Loucy (cell line): ENCODE measurements at regions not wholly inside any gene's neighbourhood (a gene's known extent, or its start where the extent isn't known, plus 50 kb on each side); places are given as distances from the start of the nearest gene placed in this dataset.

Experiments used
- H2AFZ ChIP-seq: fragments of 200-600 bp; sonication (generic); 2 replicates; pipeline ENCODE4 v1.6.0; 2016; ENCODE audit warnings: antibody characterized with exemption, mild to moderate bottlenecking, low read length, moderate library complexity
- H3F3A ChIP-seq: fragments of 200-600 bp; 2 replicates; pipeline ENCODE4 v1.6.0; 2016; ENCODE audit warnings: antibody characterized with exemption, low read depth, mild to moderate bottlenecking
- H3K27me3 ChIP-seq: fragments of 200-600 bp; sonication (generic); 2 replicates; pipeline ENCODE4 v1.6.1; 2014; ENCODE audit warnings: low read length, mild to moderate bottlenecking; ENCODE audit not compliant: insufficient read depth, poor library complexity, severe bottlenecking
- H3K36me3 ChIP-seq: fragments of 200-600 bp; sonication (generic); 2 replicates; pipeline ENCODE4 v1.6.1; 2016; ENCODE audit warnings: low read length; ENCODE audit not compliant: insufficient read depth
- H3K4me1 ChIP-seq: fragments of 200-600 bp; sonication (generic); 2 replicates; pipeline ENCODE4 v1.5.1; 2014; ENCODE audit warnings: low read length, mild to moderate bottlenecking; ENCODE audit not compliant: insufficient read depth, poor library complexity, severe bottlenecking
- H3K4me2 ChIP-seq: fragments of 200-600 bp; sonication (generic); 2 replicates; pipeline ENCODE4 v1.6.0; 2014; ENCODE audit warnings: antibody characterized with exemption, low read length, low read depth, mild to moderate bottlenecking; ENCODE audit not compliant: poor library complexity, severe bottlenecking
- H3K4me3 ChIP-seq: fragments of 200-600 bp; sonication (generic); 2 replicates; pipeline ENCODE4 v1.5.1; 2014; ENCODE audit warnings: low read length, mild to moderate bottlenecking, mixed read lengths; ENCODE audit not compliant: poor library complexity, severe bottlenecking
- H3K79me2 ChIP-seq: fragments of 200-600 bp; sonication (generic); 2 replicates; pipeline ENCODE4 v1.6.1; 2014; ENCODE audit warnings: low read length; ENCODE audit not compliant: insufficient read depth
- H3K9ac ChIP-seq: fragments of 200-600 bp; sonication (generic); 2 replicates; pipeline ENCODE4 v1.6.0; 2014; ENCODE audit warnings: mild to moderate bottlenecking, low read depth, low read length, moderate library complexity; ENCODE audit not compliant: poor library complexity, severe bottlenecking
- H3K9me2 ChIP-seq: fragments of 200-600 bp; sonication (generic); replicated peaks from 2 replicates; pipeline ENCODE4 v1.6.1; 2016; ENCODE audit warnings: low read depth, low read length, mixed read lengths
- H3K9me3 ChIP-seq: fragments of 200-600 bp; sonication (generic); 2 replicates; pipeline ENCODE4 v1.6.1; 2014; ENCODE audit warnings: mild to moderate bottlenecking, antibody characterized with exemption, low read length, low read depth; ENCODE audit not compliant: insufficient read depth
- H4K20me1 ChIP-seq: fragments of 200-600 bp; sonication (generic); 2 replicates; pipeline ENCODE4 v1.6.0; 2014; ENCODE audit warnings: antibody characterized with exemption, low read length, mild to moderate bottlenecking; ENCODE audit not compliant: insufficient read depth, poor library complexity, severe bottlenecking
- EZH2phosphoT487 ChIP-seq: fragments of 200-600 bp; IDR thresholded peaks from 2 replicates; pipeline ENCODE4 v1.6.1; 2018; ENCODE audit warnings: antibody characterized with exemption, mild to moderate bottlenecking, moderate library complexity, borderline replicate concordance
- TF ChIP-seq, protein P1 (sequence below): fragments of 200-600 bp; sonication (generic); conservative IDR thresholded peaks from 2 replicates; pipeline ENCODE4 v1.5.1; 2014; ENCODE audit warnings: mild to moderate bottlenecking, antibody characterized with exemption, low read length

DNA sequence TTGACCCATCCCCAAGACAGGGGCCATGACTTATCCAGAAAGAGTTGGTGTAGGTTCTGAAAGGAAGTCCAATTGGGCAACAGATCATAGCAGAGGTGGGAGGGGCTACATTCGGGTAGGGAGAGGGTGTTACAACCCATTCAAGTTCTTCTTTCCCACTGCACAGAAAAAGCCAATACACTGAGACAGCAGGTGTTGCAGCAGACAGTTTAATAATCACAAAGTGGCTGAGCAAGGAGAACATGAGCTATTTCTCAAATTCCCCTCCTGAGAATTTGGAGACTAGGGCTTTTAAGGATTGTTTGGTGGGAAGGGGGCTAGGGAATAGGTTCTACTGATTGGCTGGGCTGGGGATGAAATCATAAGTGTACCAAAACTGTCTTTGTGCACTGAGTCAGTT is 328.4 kb upstream of the POU3F1 start:
- Histone ChIP-seq H3F3A (no peaks in the 10 kb centered on the region), H3K9me3 (peaks cover 5% of the 10 kb centered on the region; the same call in 1 of the 2 replicates), H3K9me2 (no peaks in the 10 kb centered on the region), H3K4me2 (no peak overlapping the region), H3K79me2 (no peaks in the 10 kb centered on the region), H3K4me3 (no peak overlapping the region), H3K4me1 (no peaks in the 10 kb centered on the region), H3K9ac (no peak overlapping the region), H3K36me3 (no peaks in the 10 kb centered on the region), H2AFZ (no peak overlapping the region), H3K27me3 (no peaks in the 10 kb centered on the region), H4K20me1 (no peaks in the 10 kb centered on the region)
- TF ChIP-seq EZH2phosphoT487: no peak
- TF ChIP-seq, protein P1, sequence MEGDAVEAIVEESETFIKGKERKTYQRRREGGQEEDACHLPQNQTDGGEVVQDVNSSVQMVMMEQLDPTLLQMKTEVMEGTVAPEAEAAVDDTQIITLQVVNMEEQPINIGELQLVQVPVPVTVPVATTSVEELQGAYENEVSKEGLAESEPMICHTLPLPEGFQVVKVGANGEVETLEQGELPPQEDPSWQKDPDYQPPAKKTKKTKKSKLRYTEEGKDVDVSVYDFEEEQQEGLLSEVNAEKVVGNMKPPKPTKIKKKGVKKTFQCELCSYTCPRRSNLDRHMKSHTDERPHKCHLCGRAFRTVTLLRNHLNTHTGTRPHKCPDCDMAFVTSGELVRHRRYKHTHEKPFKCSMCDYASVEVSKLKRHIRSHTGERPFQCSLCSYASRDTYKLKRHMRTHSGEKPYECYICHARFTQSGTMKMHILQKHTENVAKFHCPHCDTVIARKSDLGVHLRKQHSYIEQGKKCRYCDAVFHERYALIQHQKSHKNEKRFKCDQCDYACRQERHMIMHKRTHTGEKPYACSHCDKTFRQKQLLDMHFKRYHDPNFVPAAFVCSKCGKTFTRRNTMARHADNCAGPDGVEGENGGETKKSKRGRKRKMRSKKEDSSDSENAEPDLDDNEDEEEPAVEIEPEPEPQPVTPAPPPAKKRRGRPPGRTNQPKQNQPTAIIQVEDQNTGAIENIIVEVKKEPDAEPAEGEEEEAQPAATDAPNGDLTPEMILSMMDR: no peak

DNA sequence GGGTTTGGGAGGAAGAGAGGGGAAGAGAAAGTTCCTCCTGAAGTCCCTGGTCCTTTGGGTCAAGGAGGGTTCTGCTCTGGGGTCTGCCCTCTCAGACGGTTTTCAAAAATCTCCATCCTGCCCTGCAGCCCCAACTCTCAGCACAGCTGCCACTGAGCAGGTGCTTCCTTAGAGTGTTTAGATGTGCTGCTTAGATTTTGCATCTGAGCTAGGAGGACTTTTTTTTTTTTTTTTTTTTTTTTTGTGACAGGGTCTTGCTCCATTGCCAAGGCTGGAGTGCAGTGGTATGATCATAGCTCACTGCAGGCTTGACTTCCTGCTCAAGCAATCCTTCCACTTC is 324.9 kb upstream of the POU3F1 start:
- no peak for TF ChIP-seq EZH2phosphoT487
- TF ChIP-seq, protein P1: no peak
- no peak overlapping the region for H3K4me2 ChIP-seq

GRCh38 chr1:38370716-38371504 is 324.3 kb upstream of the POU3F1 start:
- Histone ChIP-seq H3K79me2 (no peaks in the 10 kb centered on the region), H3K4me1 (no peaks in the 10 kb centered on the region), H3F3A (no peaks in the 10 kb centered on the region), H3K9me2 (no peaks in the 10 kb centered on the region), H3K4me2 (no peak overlapping the region), H4K20me1 (no peaks in the 10 kb centered on the region), H2AFZ (no peak overlapping the region), H3K4me3 (no peak overlapping the region), H3K27me3 (no peaks in the 10 kb centered on the region), H3K36me3 (no peaks in the 10 kb centered on the region), H3K9me3 (peaks cover 5% of the 10 kb centered on the region; the same call in 1 of the 2 replicates), H3K9ac (no peak overlapping the region)
- TF ChIP-seq, protein P1: no peak
- TF ChIP-seq EZH2phosphoT487: no peak

More for the DNA sequence above, 324.9 kb upstream of the POU3F1 start:
- Histone ChIP-seq H3F3A (no peaks in the 10 kb centered on the region), H3K9me3 (peaks cover 5% of the 10 kb centered on the region; the same call in 1 of the 2 replicates), H2AFZ (no peak overlapping the region), H3K36me3 (no peaks in the 10 kb centered on the region), H3K9me2 (no peaks in the 10 kb centered on the region), H3K27me3 (no peaks in the 10 kb centered on the region), H3K4me1 (no peaks in the 10 kb centered on the region), H3K4me3 (no peak overlapping the region), H3K79me2 (no peaks in the 10 kb centered on the region), H3K9ac (no peak overlapping the region), H4K20me1 (no peaks in the 10 kb centered on the region)
